ENCODE measurements at regions not wholly inside any gene's neighbourhood (a gene's known extent, or its start where the extent isn't known, plus 50 kb on each side); places are given as distances from the start of the nearest gene placed in this dataset.

DNA sequence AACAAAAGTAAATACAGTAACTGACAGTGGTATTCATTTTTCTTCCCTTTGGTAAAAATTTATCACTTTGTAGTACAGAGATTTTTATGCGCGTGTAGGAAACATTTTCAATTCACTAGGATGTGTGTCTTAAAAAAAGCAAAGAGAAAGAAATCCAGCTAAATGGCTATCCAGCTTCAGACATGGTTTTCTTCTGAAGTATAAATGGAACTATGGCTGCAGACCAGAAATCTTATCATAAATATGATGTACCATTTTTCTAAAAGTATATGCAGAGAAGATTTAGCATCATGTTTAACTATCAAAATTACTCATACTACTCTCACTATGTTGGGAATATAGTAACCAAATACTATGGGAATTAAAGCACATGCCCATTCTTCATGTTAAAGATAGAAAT lies 328.4 kb upstream of the SMIM30 start:
- DNase-seq = no peak

DNA sequence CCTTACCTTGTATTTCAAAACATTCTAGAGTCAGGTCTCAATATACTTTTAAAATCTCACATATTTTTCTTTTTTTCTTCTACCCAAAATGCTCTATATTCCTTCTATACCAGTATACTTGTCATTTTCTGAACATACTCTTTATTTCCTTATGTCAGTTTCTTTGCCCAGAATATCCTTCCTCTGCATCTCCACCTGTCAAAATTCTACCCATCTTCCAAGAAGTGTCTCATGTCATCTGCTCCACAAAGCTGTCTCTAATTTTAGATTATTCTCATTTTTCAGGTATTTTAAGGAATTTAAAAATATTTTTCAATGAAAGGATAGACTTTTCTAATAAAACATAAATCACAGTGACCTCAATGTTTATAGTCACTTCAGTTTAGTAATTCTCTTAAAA lies 328.0 kb upstream of the SMIM30 start:
- no peak for DNase-seq

DNA sequence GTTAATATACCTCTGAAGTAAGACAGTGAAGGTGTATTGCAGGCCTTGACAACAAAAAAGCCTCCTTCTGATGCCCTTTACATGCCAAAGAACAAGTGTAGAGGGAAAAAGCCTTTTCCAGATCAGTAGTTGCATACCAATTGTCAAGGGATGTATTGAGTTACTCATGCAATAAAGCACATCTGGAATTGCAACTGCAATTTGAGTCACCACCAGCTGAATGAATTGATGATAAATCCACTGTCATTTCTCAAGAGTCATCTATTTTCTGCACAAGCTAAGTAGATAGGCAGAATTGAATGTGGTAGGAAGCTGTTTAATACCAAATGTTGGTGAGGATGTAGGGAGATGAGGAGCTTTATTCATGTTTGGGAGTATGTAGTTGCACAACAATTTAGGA lies 325.9 kb upstream of the SMIM30 start:
- DNase-seq = no peak

DNA sequence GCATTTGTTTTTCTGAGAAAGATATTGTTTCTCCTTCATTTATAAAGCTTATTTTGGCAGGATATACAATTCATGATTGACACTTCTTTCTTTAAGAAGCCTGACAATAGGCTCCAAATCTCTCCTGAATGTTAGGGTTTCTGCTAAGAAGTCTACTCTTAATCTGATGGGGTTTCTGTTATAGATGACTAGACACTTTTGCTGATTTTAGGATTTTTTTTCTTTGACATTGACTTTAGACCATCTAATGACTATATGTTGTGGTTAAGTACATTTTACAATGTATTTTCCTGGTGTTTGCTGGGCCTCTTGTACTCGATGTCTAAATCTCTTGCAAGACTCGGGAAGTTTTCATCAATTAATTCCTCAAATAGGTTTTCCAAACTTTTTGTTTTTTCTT lies 321.8 kb upstream of the SMIM30 start:
- no peak for DNase-seq

DNA sequence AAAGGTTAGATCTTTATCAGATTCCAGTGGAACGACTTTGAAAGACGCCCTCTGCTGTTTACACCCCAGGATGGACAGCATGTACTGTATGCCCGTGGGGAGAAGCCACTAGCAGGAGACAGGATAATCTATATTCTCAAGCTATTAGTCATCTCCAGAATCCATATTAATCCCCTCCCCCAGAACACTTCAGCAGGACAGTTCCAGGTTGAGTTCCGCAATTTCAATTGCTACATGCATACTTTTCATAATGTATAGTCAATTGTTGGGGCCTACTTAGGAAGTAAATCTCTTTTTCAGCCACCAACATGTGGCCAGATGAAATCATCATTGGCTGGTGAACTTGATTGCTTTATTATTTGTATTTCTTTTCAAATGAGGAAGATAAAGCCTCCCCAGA lies 313.1 kb upstream of the SMIM30 start:
- DNase-seq = no peak

DNA sequence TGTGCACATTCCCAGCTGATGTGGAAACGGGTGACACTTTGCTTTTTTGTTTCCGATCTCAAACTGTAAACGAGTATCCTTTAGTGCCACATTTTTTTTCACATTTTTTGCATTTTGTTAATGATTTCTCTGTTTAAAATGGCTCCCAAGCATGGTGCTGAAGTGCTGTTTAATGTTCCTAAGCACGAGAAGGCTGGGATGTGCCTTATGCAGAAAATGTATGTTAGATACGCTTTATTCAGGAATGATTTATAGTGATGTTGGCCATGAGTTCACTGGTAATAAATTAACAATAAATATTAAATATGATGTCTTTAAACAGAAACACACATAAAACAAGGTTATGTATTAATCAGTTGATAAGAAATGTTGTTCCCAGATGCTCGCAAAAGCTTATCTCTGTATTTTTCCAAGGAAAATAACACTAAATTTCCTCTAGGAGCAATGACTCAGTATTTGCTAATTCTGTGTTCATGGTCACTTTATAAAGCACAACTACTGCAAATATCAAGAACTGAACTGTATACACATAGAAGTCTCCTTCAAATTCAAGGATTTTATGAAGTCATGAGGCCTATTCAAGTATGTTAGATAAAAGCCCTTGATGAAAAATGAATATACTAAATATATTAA lies 305.9 kb upstream of the SMIM30 start:
- no peak for DNase-seq

DNA sequence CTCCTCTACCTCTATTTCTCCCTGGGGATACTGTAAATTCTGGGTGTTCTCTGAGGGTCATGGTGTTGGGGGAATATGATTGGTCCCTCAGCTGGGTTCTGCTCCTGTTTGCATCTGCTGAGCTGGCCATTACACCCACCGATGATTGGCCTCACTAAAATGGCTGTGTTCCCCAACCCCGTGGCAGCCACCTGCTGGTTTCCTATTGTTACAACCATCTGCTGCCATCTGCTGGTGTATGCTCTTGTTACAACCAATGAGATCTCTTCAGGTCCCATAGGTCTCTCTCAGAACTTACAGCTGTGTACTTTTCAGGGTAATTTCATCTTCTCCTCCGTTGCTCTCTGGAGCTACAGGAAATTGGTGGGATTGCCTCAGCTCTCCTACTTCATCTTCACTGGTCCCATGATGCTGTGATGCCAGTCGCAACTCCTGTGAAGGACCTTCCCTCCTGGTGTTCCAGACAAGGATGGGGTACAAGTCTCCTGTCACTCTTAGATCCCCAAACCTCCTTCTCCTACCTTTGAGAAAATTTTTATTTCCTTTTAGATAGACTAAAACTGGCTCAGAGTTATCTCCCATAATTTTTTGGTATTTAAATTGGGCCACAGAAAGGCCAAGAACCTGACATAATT lies 303.5 kb upstream of the SMIM30 start:
- peak; percentile 86 for DNase-seq

DNA sequence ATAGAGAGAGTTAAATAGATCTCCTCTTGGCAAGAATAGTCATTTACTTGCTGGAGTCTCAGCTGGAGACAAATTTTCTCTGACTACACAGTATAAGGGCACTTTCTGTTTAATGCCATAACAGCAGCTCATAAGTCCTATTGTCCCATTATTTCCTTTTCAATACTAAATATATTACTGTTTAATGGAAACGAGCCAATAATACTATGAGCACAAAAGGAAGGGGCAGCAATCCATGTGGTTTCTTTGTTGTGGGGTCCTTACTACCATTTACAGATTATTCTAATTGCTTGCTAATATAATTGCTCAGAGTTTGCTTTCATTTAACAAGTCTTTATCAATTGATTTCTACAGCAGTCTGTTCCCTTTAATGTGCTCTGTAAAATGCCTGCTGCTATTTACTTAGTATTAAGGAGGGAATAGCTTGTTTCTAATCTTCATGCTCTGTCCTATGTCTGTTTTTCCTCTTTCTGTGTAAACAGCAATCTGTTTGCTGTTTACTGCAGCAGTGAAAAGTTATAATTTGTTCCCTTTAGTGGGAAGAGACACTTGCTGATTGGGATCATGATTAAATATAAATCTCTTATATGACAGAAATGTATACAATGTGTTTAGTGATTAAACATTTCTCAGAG lies 296.2 kb upstream of the SMIM30 start:
- peak; percentile 81 for DNase-seq

DNA sequence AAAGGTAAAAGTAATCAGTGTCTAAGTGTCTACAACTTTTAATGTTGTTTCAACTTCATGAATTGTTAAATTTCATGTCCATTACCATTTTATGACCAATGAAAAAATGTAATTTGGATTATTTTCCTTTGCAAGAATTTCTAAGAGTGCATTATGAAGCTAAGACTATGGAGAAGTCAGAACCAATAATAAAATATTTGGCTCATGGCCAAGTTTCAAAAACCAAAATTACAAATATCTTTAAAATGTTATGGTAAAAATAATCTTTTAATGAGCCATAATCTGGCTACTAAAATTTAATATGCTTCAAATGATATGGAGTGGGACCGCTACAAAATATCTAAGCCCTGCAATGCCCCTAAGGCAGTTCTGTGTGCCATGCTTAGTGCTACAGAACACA lies 294.1 kb upstream of the SMIM30 start:
- no peak for DNase-seq

DNA sequence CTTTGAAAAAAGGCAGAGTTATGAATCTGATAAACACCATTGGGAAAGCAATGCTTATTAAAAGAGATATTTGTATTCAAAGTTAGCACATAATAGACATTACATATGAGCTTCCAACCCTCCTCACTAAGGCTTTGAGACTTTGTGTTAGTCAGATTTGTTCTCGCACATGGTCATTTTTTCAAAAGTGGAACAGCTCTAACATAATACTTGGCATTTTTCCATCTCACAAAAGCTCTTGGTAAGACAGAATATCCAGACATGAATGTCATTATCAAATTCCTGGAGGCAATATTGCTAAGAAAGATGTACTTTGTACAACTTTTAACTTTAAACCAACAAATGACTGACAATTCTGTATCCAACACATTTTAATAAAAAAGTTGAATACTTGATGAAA lies 292.4 kb upstream of the SMIM30 start:
- DNase-seq = no peak

DNA sequence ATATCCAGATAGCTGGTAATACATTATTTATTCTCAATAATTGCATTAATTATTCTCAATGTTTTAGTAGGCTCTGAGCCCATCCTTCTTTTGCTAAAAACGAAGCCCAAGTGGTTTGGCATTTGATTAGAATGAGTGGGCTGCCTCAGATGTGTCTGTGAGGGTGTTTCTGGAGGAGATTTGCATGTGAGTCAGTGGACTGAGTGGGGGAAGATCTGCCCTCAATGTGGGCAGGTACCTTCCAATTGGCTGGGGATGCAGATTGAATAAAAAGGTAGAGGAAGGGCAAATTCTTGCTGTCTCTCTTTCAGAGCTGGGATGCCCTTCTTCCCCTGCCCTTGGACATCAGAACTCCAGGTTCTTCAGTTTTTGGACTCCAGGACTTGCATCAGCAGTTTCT lies 290.6 kb upstream of the SMIM30 start:
- DNase-seq = no peak

DNA sequence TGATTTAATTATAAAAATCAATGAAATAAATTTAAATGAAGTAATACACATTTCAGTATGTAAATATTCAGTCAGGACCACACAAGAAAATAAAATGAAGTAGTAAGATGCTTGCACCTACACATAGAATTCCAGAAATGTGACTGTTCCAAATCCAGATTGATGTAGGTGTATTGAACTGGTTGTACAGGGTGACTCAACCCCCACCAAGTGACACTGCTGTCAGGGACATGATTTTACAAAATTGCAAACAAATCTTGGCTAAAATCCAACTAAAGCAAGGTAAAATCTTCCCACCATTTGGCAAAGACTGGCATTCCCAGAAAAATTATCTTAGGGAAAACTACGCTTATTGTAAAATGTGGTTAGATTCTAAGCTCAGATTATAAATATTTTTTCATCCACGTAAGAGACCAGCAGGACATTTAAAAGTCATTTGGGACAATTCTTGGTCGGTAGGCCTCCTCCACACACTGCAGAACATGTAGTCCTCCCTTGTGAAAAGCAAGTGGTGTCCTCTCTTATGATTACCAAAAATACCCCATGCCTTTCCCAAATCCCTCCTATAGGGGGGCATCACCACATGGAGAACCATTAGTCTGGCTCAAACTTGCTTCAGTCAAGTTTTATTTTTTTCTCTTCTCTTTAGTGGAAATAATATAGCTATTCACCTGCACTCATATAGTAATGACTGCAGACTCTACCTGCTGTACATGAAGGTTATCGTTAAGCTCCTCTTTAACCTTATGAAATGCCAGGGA lies 287.1 kb upstream of the SMIM30 start:
- DNase-seq = no peak

DNA sequence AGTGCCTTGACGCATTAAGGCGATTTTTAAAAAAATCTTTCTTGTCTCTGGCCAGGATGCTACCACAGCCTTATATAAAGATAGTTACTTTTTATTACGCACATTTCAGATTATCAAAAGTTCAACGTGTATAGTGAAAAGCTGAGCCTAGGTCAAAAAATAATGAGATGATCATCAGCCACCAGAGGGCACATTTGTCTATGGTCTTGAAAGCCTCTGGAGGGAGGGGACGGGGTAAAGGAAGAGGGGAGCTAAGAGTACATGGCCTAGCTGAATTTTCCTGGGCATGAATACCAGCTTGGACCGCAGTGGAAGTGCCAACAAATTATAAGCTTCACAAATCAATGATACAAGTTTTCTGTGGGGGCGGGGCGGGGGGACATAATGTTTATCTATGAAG lies 285.9 kb upstream of the SMIM30 start:
- no peak for DNase-seq

DNA sequence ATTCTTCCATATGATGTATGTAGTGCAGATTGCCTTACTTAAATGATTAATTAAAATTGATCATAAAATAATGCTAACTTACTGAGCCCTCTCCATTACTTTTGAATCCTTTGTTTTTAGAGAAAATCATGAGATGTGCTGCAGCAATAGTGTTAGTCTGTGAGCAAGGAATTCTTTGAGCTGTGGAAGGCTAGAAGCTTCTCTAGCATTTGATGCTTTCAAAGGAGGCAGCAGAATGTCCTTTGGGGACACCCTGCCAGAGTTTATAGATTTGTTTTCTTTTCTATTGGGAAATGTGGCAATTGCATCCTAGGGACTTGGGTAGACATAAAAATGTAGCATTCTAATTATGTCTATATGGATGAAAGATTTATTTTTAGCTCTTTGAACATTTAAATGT lies 284.1 kb upstream of the SMIM30 start:
- DNase-seq = no peak

DNA sequence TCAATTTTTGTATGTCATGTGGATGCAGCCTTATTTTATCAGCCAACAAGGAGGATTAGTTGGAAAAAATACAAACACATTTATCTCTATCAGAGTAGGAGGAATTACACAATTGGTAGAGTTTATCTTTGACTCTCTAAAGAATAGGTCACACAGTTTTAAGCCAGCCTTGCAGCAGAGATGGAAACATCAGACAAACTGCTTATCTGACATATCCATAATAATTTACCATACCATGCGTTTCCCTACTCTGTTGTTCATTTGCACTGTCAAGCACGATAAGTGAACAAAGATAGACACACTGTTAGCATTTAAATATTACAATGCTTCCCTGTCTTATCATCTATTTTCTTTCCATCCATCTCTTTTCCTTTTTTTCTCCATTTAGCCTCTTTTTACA lies 283.7 kb upstream of the SMIM30 start:
- no peak for DNase-seq

DNA sequence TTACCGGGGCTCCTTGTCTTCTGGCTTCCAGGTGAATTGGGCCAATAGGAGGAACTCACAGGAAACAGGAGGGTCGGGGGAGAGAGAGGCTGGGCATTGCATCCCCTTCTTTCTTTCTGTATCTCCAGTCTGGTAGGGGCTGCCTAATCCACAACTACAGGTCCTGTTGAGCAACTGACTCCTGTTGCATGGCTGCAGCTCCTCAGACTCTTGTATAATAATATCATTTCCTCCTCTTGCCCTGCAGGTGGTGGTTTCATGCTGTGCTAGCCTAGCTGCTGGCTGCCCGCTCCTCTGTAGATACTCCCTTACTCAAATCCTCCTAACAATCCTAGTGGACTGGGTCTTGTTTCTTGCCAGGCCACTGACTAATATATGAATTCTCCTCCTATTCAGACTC lies 276.5 kb upstream of the SMIM30 start:
- DNase-seq = no peak

DNA sequence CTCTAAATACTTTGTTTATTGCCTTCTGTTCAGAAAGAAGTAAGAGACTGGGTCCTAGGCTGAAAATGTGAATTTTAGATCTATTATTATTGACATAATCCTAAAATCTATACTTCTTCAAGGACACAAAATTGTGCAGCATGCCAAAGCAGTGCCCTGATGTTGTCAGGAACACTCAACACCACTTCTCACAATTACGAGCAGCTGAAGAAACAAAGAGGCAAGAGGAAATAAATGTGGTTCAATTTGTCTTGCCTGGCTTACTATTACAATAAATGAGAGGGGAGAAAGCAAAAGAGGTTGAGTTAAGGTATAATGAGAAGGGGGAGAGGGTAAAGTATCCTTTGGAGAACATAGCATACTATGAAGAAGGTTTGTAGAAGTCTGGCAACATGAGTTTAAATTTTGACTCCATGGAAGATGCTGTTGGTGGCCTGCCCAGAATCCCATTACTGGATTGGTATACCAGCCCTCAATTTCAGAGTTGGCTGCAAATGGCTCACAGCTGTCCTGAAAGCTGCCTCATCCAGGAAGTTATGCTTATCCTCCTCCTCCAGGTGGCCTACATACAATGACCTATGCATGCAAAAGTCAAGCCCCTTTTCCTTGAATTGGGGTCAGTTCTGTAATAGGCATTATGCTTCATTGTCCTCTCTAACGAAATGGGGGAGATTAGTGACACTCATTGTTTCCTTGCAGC lies 274.6 kb upstream of the SMIM30 start:
- DNase-seq = peak; percentile 63

DNA sequence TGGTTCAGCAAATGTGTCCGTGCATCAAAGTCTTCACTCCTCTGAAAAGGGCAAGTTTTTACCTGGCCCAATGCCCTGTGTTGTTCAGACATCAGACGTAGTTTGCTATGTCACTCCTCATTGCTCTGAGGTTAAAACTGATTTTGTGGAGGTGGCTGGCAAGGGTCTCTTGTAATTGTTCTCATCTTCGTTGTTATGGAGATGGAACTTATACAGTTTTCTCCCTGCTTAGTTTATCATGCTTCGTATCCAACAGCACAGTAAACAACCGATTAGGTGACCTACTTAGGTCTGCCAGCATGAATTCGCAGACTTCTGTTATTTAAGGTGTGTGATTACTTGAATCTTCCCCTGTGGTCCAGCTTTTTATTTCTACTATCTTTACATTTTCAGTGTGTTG lies 274.1 kb upstream of the SMIM30 start:
- no peak for DNase-seq

DNA sequence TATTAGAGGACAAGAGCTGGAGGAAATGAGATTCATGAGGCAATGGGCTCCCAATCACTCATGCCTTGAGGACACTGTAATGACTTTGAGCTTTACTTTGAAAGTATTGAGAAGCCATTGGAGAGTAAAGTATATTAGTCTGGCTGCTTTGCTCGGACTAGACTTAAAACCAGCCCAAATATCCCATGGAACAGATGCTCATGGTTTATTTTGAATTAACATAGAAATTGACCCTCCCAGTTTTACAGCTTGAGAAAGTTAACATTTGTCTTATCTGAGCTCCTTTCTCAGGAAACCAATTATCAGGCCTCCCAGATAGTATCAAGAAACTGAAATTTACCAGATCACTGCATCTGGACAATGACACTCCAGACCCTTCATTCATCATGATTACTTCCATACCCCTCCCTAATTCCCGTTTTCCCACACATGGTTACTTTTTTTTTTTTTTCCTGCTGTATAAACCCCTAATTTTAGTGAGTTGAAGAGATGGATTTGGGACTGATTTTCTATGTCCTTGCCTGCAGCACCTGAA lies 270.8 kb upstream of the SMIM30 start:
- DNase-seq = no peak

DNA sequence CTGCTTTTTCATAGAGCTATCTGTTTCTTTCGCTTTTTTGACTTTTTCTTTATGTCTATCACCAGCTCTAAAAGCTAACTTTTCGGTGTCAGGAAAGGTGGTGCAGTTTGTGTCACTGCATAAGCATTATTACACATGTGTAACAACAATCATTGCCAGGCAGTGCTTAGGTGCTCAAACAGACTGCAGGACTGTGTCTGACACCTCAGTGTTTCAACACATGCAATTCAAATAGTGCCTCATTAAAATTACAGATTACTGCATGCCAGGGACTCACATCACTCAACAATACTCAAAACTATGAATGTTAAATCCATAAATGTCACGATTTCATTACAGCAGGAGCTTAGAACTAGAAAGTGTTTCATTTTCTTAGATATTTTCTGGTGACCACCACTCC lies 265.3 kb upstream of the SMIM30 start:
- no peak for DNase-seq

DNA sequence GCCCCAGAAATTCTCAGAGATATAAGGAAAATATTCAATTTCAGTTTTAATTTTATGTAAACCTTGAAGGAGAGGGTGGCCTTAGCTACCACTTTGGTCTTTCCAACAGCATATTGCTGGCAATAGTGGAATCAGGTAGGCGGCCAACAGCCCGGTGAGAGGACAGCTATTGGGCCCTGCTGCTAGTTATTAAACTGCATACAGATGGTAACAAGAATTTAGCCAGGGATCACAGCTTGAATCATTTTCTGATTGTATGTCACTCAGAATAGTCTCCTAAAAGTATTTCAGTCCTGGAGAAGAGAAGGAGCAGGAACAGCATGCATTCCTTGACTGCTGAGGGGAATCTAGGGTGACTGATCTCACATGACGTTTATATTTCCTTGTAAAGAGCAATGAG lies 261.4 kb upstream of the SMIM30 start:
- DNase-seq = no peak

DNA sequence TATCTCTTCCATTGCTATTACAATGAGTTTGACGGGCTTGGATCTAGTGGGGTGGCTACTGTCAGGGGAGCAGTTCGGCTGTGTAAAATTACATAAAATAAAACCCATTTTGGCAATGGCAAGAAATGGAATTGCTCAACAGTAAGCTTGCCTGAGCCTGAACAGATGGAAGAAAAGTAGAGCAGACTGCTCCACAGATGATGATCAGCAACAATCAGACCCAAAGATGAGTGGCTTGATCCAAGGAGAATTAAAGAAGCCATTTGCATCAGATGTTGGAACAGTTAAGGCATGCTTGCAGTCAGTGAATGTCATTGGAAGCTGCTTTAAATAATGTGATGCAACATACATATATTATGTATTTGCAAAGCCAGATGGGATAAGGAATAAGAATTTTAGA lies 256.6 kb upstream of the SMIM30 start:
- DNase-seq = no peak

DNA sequence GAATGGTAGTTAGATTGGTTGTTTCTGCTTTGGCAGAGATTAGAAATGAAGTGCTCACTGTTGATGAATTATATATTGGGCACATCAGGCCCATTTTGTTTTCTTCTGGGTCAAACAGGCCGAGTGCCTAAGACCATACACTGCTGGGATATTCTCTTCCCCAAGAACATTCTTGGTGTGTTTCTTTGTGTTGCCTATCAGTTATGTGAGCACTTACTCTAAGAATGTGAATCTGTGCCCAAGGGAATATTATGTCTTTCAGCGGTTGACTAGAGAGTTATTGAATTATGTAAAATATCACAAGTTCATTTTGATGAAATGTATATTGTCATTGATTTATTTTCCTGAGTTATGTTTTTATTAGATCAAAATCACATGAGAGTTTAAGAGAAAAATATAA lies 255.5 kb upstream of the SMIM30 start:
- DNase-seq = no peak
